Bronchial epithelial cell (primary cell): ENCODE measurements at regions not wholly inside any gene's neighbourhood (a gene's known extent, or its start where the extent isn't known, plus 50 kb on each side); places are given as distances from the start of the nearest gene placed in this dataset.

Source experiments
- DNase-seq: peaks from one replicate; pipeline ENCODE4 v3.0.0-alpha.2; 2010; ENCODE audit warnings: low read depth
- FAIRE-seq: peaks from 2 replicates; lab custom pipeline; 2011; peaks lifted over from hg19 to GRCh38; lab: Jason Lieb, UNC
- H3K27me3 ChIP-seq: 2 replicates; pipeline ENCODE4 v1.5.1; 2011; ENCODE audit warnings: low read length; ENCODE audit not compliant: control insufficient read depth, insufficient read depth
- H3K36me3 ChIP-seq: 2 replicates; pipeline ENCODE4 v1.5.1; 2011; ENCODE audit warnings: low read length; ENCODE audit not compliant: control insufficient read depth, insufficient read depth
- H3K4me3 ChIP-seq: 2 replicates; pipeline ENCODE4 v1.5.1; 2011; ENCODE audit warnings: mild to moderate bottlenecking, low read depth, low read length, control low read depth
- TF ChIP-seq, protein P1 (sequence below): IDR thresholded peaks from 2 replicates; pipeline ENCODE4 v1.5.1; 2011; ENCODE audit warnings: mild to moderate bottlenecking, moderate library complexity, low read length, control low read depth, inconsistent platforms; ENCODE audit not compliant: insufficient read depth, severe bottlenecking

GRCh38 chr21:16678429-16679160, 834.2 kb upstream of the CXADR start:
- no peak overlapping the region for H3K4me3 ChIP-seq
- H3K27me3 ChIP-seq, result no peaks in the 10 kb centered on the region
- H3K36me3 ChIP-seq, result no peaks in the 10 kb centered on the region
- TF ChIP-seq, protein P1, sequence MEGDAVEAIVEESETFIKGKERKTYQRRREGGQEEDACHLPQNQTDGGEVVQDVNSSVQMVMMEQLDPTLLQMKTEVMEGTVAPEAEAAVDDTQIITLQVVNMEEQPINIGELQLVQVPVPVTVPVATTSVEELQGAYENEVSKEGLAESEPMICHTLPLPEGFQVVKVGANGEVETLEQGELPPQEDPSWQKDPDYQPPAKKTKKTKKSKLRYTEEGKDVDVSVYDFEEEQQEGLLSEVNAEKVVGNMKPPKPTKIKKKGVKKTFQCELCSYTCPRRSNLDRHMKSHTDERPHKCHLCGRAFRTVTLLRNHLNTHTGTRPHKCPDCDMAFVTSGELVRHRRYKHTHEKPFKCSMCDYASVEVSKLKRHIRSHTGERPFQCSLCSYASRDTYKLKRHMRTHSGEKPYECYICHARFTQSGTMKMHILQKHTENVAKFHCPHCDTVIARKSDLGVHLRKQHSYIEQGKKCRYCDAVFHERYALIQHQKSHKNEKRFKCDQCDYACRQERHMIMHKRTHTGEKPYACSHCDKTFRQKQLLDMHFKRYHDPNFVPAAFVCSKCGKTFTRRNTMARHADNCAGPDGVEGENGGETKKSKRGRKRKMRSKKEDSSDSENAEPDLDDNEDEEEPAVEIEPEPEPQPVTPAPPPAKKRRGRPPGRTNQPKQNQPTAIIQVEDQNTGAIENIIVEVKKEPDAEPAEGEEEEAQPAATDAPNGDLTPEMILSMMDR, result no peak
- DNase-seq (no peak), FAIRE-seq (no peak)

DNA sequence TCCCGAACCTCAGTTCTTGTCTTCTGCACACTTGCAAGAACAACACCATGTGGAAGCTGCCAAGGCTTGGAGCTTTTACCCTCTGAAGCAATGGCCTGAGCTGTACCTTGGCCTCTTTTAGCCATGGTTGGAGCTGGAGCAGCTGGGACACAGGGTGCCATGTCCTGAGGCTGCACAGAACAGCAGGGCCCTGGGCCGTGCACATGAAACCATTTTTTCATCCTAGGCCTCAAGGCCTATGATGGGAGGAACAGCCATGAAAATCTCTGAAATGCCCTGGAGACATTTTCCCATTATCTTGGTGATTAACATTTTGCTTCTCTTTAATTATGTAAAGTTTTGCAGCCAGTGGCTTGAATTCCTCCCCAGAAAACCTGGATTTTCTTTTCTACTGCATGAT, 817.8 kb upstream of the CXADR start:
- Histone ChIP-seq H3K4me3 (no peak overlapping the region), H3K36me3 (no peaks in the 10 kb centered on the region), H3K27me3 (no peaks in the 10 kb centered on the region)
- FAIRE-seq (no peak), DNase-seq (no peak)
- TF ChIP-seq, protein P1, result no peak

GRCh38 chr21:16707274-16707673, 805.6 kb upstream of the CXADR start:
- DNase-seq (no peak), FAIRE-seq (no peak)
- Histone ChIP-seq H3K4me3 (no peak overlapping the region), H3K27me3 (no peaks in the 10 kb centered on the region), H3K36me3 (no peaks in the 10 kb centered on the region)
- TF ChIP-seq, protein P1, result no peak

DNA sequence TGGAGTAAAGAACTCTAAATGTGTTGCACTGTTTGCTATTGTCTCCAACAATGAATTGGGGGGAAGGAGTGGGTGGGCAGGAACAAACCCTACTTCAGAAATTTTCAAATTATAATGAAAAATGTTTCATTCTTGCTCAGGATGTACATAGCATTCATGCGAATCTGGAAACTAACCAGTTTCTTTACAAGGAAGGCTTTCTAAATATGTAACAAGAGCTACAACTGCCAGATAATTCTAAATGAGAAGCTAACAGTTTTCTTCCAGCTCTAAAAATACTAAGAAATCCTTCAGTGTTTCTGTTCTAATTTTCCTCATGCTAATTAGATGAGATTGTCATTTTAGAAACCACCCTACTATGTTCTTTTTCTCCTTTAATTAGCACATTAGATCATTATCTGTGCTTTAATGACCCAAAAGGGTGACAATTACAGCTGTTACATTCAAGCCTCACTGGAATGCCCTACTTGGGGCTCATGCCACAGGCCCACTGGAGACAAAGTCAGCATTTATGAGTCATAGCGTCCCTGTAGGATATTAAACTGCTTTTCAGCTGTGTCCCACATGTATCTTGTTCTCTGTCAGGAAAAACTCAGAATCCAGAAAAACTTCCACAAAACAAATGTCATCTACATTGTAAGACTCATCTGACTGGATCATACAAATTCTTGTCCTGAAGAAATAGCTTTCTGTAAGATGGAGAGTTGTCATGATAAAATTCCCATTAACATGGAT, 804.6 kb upstream of the CXADR start:
- peak; percentile 2 for DNase-seq
- FAIRE-seq, result no peak
- no peaks in the 10 kb centered on the region for H3K36me3 ChIP-seq
- no peak overlapping the region for H3K4me3 ChIP-seq
- H3K27me3 ChIP-seq, result no peaks in the 10 kb centered on the region
- TF ChIP-seq, protein P1, result no peak

GRCh38 chr21:16709866-16710550, 802.8 kb upstream of the CXADR start:
- FAIRE-seq (no peak), DNase-seq (no peak)
- Histone ChIP-seq H3K36me3 (no peaks in the 10 kb centered on the region), H3K27me3 (no peaks in the 10 kb centered on the region), H3K4me3 (no peak overlapping the region)
- TF ChIP-seq, protein P1, result no peak
